ENCODE measurements at regions not wholly inside any gene's neighbourhood (a gene's known extent, or its start where the extent isn't known, plus 50 kb on each side); places are given as distances from the start of the nearest gene placed in this dataset.

GRCh38 chr6:14582749-14583148 is 465.2 kb downstream of the CD83 start:
- no peak for DNase-seq (ENCODE audit: low spot score)
- TF ChIP-seq, protein P1, sequence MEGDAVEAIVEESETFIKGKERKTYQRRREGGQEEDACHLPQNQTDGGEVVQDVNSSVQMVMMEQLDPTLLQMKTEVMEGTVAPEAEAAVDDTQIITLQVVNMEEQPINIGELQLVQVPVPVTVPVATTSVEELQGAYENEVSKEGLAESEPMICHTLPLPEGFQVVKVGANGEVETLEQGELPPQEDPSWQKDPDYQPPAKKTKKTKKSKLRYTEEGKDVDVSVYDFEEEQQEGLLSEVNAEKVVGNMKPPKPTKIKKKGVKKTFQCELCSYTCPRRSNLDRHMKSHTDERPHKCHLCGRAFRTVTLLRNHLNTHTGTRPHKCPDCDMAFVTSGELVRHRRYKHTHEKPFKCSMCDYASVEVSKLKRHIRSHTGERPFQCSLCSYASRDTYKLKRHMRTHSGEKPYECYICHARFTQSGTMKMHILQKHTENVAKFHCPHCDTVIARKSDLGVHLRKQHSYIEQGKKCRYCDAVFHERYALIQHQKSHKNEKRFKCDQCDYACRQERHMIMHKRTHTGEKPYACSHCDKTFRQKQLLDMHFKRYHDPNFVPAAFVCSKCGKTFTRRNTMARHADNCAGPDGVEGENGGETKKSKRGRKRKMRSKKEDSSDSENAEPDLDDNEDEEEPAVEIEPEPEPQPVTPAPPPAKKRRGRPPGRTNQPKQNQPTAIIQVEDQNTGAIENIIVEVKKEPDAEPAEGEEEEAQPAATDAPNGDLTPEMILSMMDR (IDR thresholded peaks at IDR 0.05; ENCODE audit: extremely low read depth, insufficient read depth, missing control alignments), result no peak
- in situ Hi-C loops (cut with MboI; ENCODE audit: low pct_unique_long_range_greater_than_20kb, low sequenced_read_pairs, unreplicated experiment), result no loop called here

DNA sequence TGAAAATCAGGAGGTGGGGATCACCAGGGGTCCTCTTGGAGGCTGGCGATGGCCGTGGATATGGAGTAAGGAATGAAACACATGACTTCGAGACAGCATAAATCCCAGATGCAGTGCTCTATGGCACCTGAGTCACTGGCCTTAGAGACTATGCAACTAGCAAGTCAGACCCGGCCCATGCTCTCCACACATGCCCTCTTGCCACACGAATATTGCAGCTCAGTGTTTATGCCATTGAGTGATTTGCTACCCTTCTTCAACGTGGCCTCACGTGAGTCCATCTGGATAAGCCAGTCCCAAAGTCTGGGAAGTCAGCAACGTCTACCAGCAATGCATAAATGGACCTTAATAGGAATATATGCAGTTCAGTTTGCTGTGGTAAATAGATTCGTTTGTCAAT is 466.3 kb downstream of the CD83 start:
- DNase-seq (ENCODE audit: low spot score), result no peak
- TF ChIP-seq, protein P1 (IDR thresholded peaks at IDR 0.05; ENCODE audit: extremely low read depth, insufficient read depth, missing control alignments), result no peak
- in situ Hi-C loops (cut with MboI; ENCODE audit: low pct_unique_long_range_greater_than_20kb, low sequenced_read_pairs, unreplicated experiment), result no loop called here

DNA sequence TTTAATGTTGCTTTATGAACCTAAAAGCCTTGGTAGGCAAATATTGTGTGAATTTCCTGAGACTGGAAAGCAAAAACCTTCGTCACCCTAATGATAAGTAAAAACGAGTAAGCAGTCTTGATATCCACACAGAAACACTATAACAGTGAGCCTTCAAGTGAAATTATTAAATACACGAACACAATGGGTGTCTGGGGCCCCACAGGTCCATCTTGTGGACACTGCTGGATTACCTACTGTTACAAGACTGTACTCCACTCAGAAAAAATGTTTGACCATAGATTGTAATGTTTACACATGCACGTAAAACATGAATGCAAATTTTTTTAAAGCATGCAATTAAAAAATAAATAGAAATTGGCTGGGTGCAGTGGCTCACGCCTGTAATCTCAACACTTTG is 466.9 kb downstream of the CD83 start:
- no peak for DNase-seq (ENCODE audit: low spot score)
- TF ChIP-seq, protein P1 (IDR thresholded peaks at IDR 0.05; ENCODE audit: extremely low read depth, insufficient read depth, missing control alignments), result no peak
- in situ Hi-C loops (cut with MboI; ENCODE audit: low pct_unique_long_range_greater_than_20kb, low sequenced_read_pairs, unreplicated experiment), result no loop called here

GRCh38 chr6:14585689-14586088 is 468.1 kb downstream of the CD83 start:
- TF ChIP-seq, protein P1 (IDR thresholded peaks at IDR 0.05; ENCODE audit: extremely low read depth, insufficient read depth, missing control alignments), result no peak
- DNase-seq (ENCODE audit: low spot score), result no peak
- in situ Hi-C loops (cut with MboI; ENCODE audit: low pct_unique_long_range_greater_than_20kb, low sequenced_read_pairs, unreplicated experiment), result no loop called here

DNA sequence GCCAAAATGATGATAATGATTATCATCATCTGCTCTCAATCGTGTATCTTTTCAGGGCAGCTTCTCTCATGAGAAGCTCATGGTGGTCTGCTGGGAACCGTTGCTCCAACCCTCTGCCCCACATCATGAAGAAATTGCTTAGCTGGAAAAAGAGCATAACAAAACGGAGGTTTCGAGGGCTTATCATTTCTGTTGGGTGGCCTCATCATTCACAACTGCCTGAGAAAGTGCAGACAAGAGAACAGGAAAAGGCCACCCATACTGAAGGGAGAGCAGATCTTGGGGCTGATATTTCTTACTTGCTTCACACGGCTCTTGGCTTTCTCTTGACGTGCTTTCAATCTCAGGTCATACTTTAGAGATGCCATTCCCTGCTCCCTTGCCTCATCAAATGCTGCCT is 471.6 kb downstream of the CD83 start:
- TF ChIP-seq, protein P1 (IDR thresholded peaks at IDR 0.05; ENCODE audit: extremely low read depth, insufficient read depth, missing control alignments), result no peak
- in situ Hi-C loops (cut with MboI; ENCODE audit: low pct_unique_long_range_greater_than_20kb, low sequenced_read_pairs, unreplicated experiment), result no loop called here
- DNase-seq (ENCODE audit: low spot score), result no peak

- no peak for DNase-seq (ENCODE audit: low spot score)
- in situ Hi-C loops (cut with MboI; ENCODE audit: low pct_unique_long_range_greater_than_20kb, low sequenced_read_pairs, unreplicated experiment), result no loop called here
- TF ChIP-seq, protein P1 (IDR thresholded peaks at IDR 0.05; ENCODE audit: extremely low read depth, insufficient read depth, missing control alignments), result no peak
Observed at GRCh38 chr6:14590586-14590985, 473.0 kb downstream of the CD83 start.

DNA sequence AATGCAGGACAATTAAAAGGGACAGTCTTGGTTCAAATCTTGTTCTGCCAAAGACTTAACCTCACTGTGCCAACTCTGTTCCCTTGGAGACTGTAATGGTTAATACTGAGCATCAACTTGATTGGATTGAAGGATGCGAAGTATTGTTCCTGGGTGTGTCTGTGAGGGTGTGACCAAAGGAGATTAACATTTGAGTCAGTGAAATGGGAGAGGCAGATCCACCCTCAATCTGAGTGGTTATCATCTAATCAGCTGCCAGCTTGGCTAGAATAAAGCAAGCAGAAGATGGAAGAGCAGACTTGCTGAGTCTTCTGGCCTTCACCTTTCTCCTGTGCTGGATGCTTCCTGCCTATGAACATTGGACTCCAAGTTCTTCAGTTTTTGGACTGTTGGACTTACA is 474.4 kb downstream of the CD83 start:
- TF ChIP-seq, protein P1 (IDR thresholded peaks at IDR 0.05; ENCODE audit: extremely low read depth, insufficient read depth, missing control alignments), result no peak
- no peak for DNase-seq (ENCODE audit: low spot score)
- in situ Hi-C loops (cut with MboI; ENCODE audit: low pct_unique_long_range_greater_than_20kb, low sequenced_read_pairs, unreplicated experiment), result no loop called here

Data from GM13977 (cell line).